Nephron progenitor cell (in vitro differentiated cells): ENCODE measurements at regions not wholly inside any gene's neighbourhood (a gene's known extent, or its start where the extent isn't known, plus 50 kb on each side); places are given as distances from the start of the nearest gene placed in this dataset.

ENCODE experiments used
- DNase-seq: peaks from one replicate; pipeline ENCODE4 v3.0.0; 2021
- H3K27ac Mint-ChIP-seq: 2 replicates; pipeline ENCODE4 v1.8.0; 2021; ENCODE audit warnings: mild to moderate bottlenecking, moderate library complexity, mixed read lengths
- H3K27me3 Mint-ChIP-seq: 2 replicates; pipeline ENCODE4 v1.8.0; 2021; ENCODE audit warnings: mild to moderate bottlenecking, low read depth, mixed read lengths; ENCODE audit not compliant: poor library complexity
- H3K36me3 Mint-ChIP-seq: 2 replicates; pipeline ENCODE4 v1.8.0; 2021; ENCODE audit warnings: low read depth, mixed read lengths
- H3K4me1 Mint-ChIP-seq: 2 replicates; pipeline ENCODE4 v1.8.0; 2021; ENCODE audit warnings: mixed read lengths
- H3K4me3 Mint-ChIP-seq: 2 replicates; pipeline ENCODE4 v1.8.0; 2021; ENCODE audit warnings: mild to moderate bottlenecking, moderate library complexity, mixed read lengths
- H3K9me3 Mint-ChIP-seq: 2 replicates; pipeline ENCODE4 v1.8.0; 2021; ENCODE audit warnings: mild to moderate bottlenecking, moderate library complexity, mixed read lengths
- TF ChIP-seq, protein P1 (sequence below): fragments of 200-600 bp; sonication (generic); IDR thresholded peaks from 2 replicates; pipeline ENCODE4 v1.5.0; 2021; ENCODE audit warnings: antibody characterized with exemption

DNA sequence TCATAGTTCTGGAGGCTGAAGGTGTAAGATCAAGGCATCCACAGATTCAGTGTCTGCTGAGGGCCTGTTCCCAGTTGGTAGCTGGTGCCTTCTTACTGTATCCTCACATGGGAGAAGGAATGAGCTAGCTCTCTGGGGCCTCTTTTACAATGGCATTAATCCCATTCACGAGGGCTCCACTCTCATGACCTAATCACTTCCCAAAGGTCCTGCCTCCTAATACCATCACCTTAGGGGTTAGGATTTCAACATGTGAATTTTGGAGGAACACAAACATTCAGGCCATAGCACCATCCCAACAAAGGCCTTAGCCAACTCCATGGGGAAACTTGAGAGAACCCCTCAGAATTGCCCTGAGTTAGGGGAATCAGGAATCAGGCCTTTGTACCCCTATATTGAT is 66.1 kb upstream of the CREB5 start:
- TF ChIP-seq, protein P1, sequence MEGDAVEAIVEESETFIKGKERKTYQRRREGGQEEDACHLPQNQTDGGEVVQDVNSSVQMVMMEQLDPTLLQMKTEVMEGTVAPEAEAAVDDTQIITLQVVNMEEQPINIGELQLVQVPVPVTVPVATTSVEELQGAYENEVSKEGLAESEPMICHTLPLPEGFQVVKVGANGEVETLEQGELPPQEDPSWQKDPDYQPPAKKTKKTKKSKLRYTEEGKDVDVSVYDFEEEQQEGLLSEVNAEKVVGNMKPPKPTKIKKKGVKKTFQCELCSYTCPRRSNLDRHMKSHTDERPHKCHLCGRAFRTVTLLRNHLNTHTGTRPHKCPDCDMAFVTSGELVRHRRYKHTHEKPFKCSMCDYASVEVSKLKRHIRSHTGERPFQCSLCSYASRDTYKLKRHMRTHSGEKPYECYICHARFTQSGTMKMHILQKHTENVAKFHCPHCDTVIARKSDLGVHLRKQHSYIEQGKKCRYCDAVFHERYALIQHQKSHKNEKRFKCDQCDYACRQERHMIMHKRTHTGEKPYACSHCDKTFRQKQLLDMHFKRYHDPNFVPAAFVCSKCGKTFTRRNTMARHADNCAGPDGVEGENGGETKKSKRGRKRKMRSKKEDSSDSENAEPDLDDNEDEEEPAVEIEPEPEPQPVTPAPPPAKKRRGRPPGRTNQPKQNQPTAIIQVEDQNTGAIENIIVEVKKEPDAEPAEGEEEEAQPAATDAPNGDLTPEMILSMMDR, result no peak
- no peak for DNase-seq
- peaks cover 15% of the 10 kb centered on the region for H3K9me3 Mint-ChIP-seq
- H3K27ac Mint-ChIP-seq, result no peak overlapping the region
- no peaks in the 10 kb centered on the region for H3K4me1 Mint-ChIP-seq
- H3K4me3 Mint-ChIP-seq, result no peak overlapping the region
- peaks cover 10% of the 10 kb centered on the region for H3K27me3 Mint-ChIP-seq
- no peaks in the 10 kb centered on the region for H3K36me3 Mint-ChIP-seq

DNA sequence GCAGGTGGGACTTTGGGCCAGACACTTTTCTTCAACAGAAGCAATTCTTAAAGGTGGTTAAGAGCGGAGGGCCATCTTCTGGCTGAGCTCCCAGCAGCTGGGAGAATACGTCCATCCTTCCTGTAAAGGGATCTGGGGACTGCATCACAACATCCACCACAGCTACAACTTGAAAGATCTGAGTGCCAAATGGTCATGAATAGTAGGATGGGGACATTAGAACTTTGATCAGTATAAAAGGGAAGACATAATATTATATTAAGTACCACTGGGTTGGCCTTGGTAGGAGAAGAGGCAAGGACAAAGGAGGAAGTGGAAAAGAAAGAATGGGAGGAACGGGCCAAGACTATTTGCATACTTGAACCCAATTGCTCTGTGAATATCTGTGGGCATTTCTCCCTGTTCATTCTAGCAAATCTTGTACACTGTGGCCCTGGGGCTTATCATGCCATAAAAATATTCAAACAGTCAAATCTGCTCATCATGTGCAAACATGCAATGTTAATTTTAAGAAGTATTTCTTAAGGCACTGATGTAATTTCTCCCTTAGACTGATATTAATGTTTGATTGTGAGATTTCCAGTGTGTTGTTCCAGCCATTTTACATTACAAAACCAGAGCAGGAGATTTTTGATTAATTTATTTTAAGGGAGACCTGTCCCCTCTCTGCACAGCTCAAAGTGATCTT is 65.5 kb upstream of the CREB5 start:
- Mint-ChIP-seq H3K27ac (no peak overlapping the region), H3K9me3 (peaks cover 15% of the 10 kb centered on the region)

DNA sequence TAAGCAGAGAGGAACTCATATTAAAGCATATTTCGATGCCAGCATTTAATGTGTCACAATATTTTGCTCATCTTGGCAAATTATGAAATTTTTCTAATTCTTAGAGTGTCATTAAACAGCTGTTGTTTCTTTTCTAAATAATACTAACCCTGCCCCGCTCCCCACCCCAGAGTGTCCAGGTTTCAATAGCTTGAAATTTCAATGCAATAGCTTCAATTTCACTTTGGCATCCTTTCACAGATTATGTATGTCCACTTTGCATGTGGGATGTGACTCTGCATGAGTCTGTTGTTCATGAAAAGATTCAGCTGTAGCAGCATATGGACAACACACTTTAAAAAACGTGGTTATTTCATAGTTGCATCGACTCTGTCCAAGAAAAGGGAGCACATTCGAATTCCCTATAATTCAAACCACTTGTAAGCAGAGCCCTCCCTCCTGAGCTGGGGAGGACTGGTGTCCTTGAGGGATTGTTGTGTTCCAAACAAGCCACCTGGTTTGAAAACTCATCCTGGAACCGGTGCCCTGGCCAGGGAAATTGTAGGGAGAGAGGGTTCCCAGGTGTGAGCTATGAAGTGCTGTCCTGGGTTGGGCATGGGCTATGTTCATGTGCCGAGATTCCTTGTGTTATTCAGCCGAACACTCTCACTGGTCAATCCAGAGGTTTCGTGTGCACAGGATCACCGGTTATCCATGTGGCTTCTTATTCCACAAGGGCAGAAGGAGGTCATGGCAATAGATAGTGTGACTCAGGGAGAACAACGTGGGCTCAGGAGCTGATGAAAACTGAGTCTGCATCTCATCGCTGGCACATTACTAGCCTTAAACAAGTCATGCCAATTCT is 64.6 kb upstream of the CREB5 start:
- no peak overlapping the region for H3K4me3 Mint-ChIP-seq
- H3K36me3 Mint-ChIP-seq, result no peaks in the 10 kb centered on the region
- H3K4me1 Mint-ChIP-seq, result no peaks in the 10 kb centered on the region
- H3K9me3 Mint-ChIP-seq, result peaks cover 15% of the 10 kb centered on the region
- no peak for DNase-seq
- H3K27ac Mint-ChIP-seq, result no peak overlapping the region
- TF ChIP-seq, protein P1, result no peak
- peaks cover 10% of the 10 kb centered on the region for H3K27me3 Mint-ChIP-seq

More for the DNA sequence above, 65.5 kb upstream of the CREB5 start:
- Mint-ChIP-seq H3K36me3 (no peaks in the 10 kb centered on the region), H3K4me3 (no peak overlapping the region), H3K27me3 (peaks cover 10% of the 10 kb centered on the region), H3K4me1 (no peaks in the 10 kb centered on the region)
- TF ChIP-seq, protein P1, result no peak
- DNase-seq, result no peak

DNA sequence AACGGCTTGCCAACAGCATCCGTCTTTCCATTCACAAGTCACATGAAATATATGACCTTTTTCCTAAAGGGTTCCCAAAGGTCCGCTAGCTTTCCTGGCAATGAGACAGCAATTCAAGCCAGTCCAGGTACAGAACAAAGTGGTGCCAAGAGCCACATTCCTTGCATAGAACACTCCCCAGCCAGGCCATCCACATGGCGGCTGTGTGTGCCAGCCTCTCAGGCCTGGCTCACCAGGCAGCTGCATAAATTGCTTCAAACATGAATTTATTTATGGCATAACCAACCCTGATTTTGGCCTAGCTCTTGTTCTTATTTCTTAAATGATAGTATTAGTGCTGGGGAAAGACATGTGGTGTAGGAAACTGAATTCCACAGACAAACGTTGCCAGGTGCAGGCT is 63.7 kb upstream of the CREB5 start:
- DNase-seq, result no peak
- H3K27me3 Mint-ChIP-seq, result peaks cover 14% of the 10 kb centered on the region
- TF ChIP-seq, protein P1, result no peak
- peaks cover 5% of the 10 kb centered on the region for H3K36me3 Mint-ChIP-seq
- peaks cover 16% of the 10 kb centered on the region for H3K9me3 Mint-ChIP-seq
- no peak overlapping the region for H3K27ac Mint-ChIP-seq
- no peak overlapping the region for H3K4me3 Mint-ChIP-seq
- H3K4me1 Mint-ChIP-seq, result peaks cover 3% of the 10 kb centered on the region

DNA sequence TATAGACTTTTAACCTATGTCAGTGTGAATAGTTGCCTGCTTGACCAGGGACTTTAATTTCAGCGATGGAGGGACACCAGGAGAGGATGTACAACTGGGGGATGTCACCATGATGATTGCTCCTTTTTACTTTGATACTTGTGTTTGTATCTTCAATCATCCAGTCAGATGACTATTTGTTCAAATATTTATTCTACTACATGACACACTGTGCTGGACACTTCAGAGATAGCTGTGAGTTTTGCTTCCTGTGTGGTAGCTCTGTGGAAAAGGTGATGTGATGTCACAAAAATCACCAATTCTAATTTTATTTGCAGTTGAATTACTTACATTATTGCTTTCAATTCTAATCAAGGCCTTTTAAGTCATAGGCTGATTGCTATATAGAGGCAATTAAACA is 62.7 kb upstream of the CREB5 start:
- Mint-ChIP-seq H3K27me3 (peaks cover 16% of the 10 kb centered on the region), H3K36me3 (peaks cover 9% of the 10 kb centered on the region), H3K4me1 (peaks cover 13% of the 10 kb centered on the region), H3K4me3 (no peak overlapping the region), H3K27ac (no peak overlapping the region), H3K9me3 (peaks cover 18% of the 10 kb centered on the region)
- no peak for DNase-seq
- TF ChIP-seq, protein P1, result no peak
